ENCODE measurements at regions not wholly inside any gene's neighbourhood (a gene's known extent, or its start where the extent isn't known, plus 50 kb on each side); places are given as distances from the start of the nearest gene placed in this dataset.
A peak's percentile ranks its signal among the peaks of the same experiment; 100 is the strongest.

GRCh38 chr2:239778042-239778851, 246.9 kb downstream of the NDUFA10 start:
- H3K4me3 ChIP-seq = no peak overlapping the region
- FAIRE-seq (no peak), ATAC-seq (no peak)

GRCh38 chr2:239777219-239777618, 247.9 kb downstream of the NDUFA10 start:
- intact Hi-C loops (cut with DNase I) = no loop called here
- Histone ChIP-seq H3K9me3 (no peaks in the 10 kb centered on the region), H3K27ac (no peak overlapping the region), H3K27me3 (no peaks in the 10 kb centered on the region), H3K36me3 (no peaks in the 10 kb centered on the region), H3K4me3 (no peak overlapping the region), H3K4me1 (no peaks in the 10 kb centered on the region)
- WGBS, 2 donors = 61 to 69% methylated on average over 11 of the region's 11 CpGs
- DNase-seq (peak in 2 of 6 donors; percentile 21 to 25), FAIRE-seq (no peak), ATAC-seq (no peak)
- no peak for TF ChIP-seq CTCF (IDR thresholded peaks at IDR 0.05)

More at GRCh38 chr2:239778042-239778851, 246.9 kb downstream of the NDUFA10 start:
- no peaks in the 10 kb centered on the region for H3K27me3 ChIP-seq
- H3K36me3 ChIP-seq = no peaks in the 10 kb centered on the region
- intact Hi-C loops (cut with DNase I) = no loop called here
- no peaks in the 10 kb centered on the region for H3K4me1 ChIP-seq
- H3K27ac ChIP-seq = no peak overlapping the region
- peak in 3 of 6 donors; percentile 4 to 56 (median 50) for DNase-seq
- 80 to 91% methylated on average over 26 of the region's 26 CpGs for WGBS, 2 donors
- no peaks in the 10 kb centered on the region for H3K9me3 ChIP-seq
- TF ChIP-seq CTCF (IDR thresholded peaks at IDR 0.05) = no peak

- no peak for FAIRE-seq
- no peak for ATAC-seq
- H3K4me1 ChIP-seq = no peaks in the 10 kb centered on the region
- 51 to 68% methylated on average over 19 of the region's 19 CpGs for WGBS, 2 donors
- TF ChIP-seq CTCF (IDR thresholded peaks at IDR 0.05) = no peak
- no peak overlapping the region for H3K4me3 ChIP-seq
- H3K27ac ChIP-seq = no peak overlapping the region
- no peaks in the 10 kb centered on the region for H3K27me3 ChIP-seq
- peak in 1 of 6 donors; percentile 31 for DNase-seq
- H3K9me3 ChIP-seq = no peaks in the 10 kb centered on the region
- intact Hi-C loops (cut with DNase I) = no loop called here
- H3K36me3 ChIP-seq = no peaks in the 10 kb centered on the region
These were observed 248.6 kb downstream of the NDUFA10 start for GRCh38 chr2:239776436-239777005.

GRCh38 chr2:239775623-239776435, 249.3 kb downstream of the NDUFA10 start:
- ATAC-seq (no peak), FAIRE-seq (no peak), DNase-seq (peak in 1 of 6 donors; percentile 17)
- Histone ChIP-seq H3K4me1 (no peaks in the 10 kb centered on the region), H3K27ac (no peak overlapping the region), H3K9me3 (no peaks in the 10 kb centered on the region), H3K36me3 (no peaks in the 10 kb centered on the region), H3K4me3 (no peak overlapping the region), H3K27me3 (no peaks in the 10 kb centered on the region)
- TF ChIP-seq CTCF (IDR thresholded peaks at IDR 0.05) = no peak
- WGBS, 2 donors = 54 to 64% methylated on average over 21 of the region's 21 CpGs
- intact Hi-C loops (cut with DNase I) = no loop called here

All from pancreas (tissue), 10 donors.